WTC11 (cell line): ENCODE measurements at regions not wholly inside any gene's neighbourhood (a gene's known extent, or its start where the extent isn't known, plus 50 kb on each side); places are given as distances from the start of the nearest gene placed in this dataset.

Source experiments
- CTCF ChIP-seq: fragments of 200-600 bp; IDR thresholded peaks from 2 replicates; pipeline ENCODE4 v1.8.0; 2022; ENCODE audit warnings: antibody characterized with exemption
- NR1H2 ChIP-seq: sonication (generic); formaldehyde crosslinking; IDR thresholded peaks from 2 replicates; pipeline ENCODE4 v1.9.0; 2021; ENCODE audit warnings: mild to moderate bottlenecking, moderate library complexity, missing genetic modification reagents

- no peak for TF ChIP-seq CTCF
- no peak for TF ChIP-seq NR1H2 (CRISPR knock-in tag)
Measured at GRCh38 chr22:48144318-48144717, 1381.9 kb downstream of the TBC1D22A start.
